Colonic mucosa (tissue), 4 donors: ENCODE measurements at regions not wholly inside any gene's neighbourhood (a gene's known extent, or its start where the extent isn't known, plus 50 kb on each side); places are given as distances from the start of the nearest gene placed in this dataset.

ENCODE experiments used
- DNase-seq: peaks from one replicate; pipeline ENCODE4 v3.0.0-alpha.2; 2020
- H3K27ac ChIP-seq: fragments of 200-600 bp; one replicate; pipeline ENCODE4 v1.8.0; 2021
- H3K27me3 ChIP-seq: fragments of 200-600 bp; one replicate; pipeline ENCODE4 v1.8.0; 2021
- H3K36me3 ChIP-seq: fragments of 200-600 bp; one replicate; pipeline ENCODE4 v1.8.0; 2021
- H3K4me1 ChIP-seq: fragments of 200-600 bp; one replicate; pipeline ENCODE4 v1.8.0; 2021; ENCODE audit warnings: mild to moderate bottlenecking
- H3K4me3 ChIP-seq: fragments of 200-600 bp; one replicate; pipeline ENCODE4 v1.8.0; 2021
- H3K9ac ChIP-seq, 2 donors: one replicate each; pipeline ENCODE4 v1.7.0; 2013; ENCODE audit warnings: control low read depth in 2 of 2, low read depth in 2 of 2, low read length in 2 of 2
- H3K9me3 ChIP-seq: fragments of 200-600 bp; one replicate; pipeline ENCODE4 v1.8.0; 2021
- intact Hi-C: fragments of 100-400 bp; cut with DNase I; formaldehyde crosslinking; loops from one replicate; pipeline ENCODE4 v1.14.1; 2022
- TF ChIP-seq, protein P1 (sequence below): fragments of 200-600 bp; IDR thresholded peaks from one replicate; pipeline ENCODE4 v1.8.0; 2022; ENCODE audit warnings: antibody characterized with exemption, mild to moderate bottlenecking
- donor health status: healthy.
- donor health status: DM: no; HTN: no; CAD: no.
- donor health status: DM: no; HTN: no; CAD: no.

DNA sequence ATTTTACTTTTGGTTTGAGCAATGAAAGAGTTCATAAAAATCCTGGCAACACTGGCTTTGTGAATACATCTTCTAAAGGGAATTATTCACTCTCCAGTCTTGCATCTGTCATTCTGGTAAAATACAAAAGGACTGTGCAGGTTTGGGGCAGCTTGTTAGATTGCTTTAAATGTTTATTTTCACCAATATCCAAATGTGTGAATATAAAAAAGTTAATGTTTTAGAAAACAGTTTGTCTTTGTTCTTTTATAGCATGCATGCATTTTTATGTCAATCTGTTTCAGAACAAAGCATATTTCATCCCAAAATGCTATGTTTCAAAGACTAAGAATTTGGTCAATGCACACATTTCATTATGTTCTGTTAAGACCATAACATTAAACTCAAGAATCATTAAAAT lies 1145.4 kb downstream of the OLFM4 start:
- Histone ChIP-seq H3K4me1 (no peaks in the 10 kb centered on the region), H3K36me3 (no peaks in the 10 kb centered on the region), H3K27me3 (no peaks in the 10 kb centered on the region), H3K4me3 (no peak overlapping the region), H3K9ac (no peak overlapping the region), H3K9me3 (no peaks in the 10 kb centered on the region), H3K27ac (no peak overlapping the region)
- TF ChIP-seq, protein P1, sequence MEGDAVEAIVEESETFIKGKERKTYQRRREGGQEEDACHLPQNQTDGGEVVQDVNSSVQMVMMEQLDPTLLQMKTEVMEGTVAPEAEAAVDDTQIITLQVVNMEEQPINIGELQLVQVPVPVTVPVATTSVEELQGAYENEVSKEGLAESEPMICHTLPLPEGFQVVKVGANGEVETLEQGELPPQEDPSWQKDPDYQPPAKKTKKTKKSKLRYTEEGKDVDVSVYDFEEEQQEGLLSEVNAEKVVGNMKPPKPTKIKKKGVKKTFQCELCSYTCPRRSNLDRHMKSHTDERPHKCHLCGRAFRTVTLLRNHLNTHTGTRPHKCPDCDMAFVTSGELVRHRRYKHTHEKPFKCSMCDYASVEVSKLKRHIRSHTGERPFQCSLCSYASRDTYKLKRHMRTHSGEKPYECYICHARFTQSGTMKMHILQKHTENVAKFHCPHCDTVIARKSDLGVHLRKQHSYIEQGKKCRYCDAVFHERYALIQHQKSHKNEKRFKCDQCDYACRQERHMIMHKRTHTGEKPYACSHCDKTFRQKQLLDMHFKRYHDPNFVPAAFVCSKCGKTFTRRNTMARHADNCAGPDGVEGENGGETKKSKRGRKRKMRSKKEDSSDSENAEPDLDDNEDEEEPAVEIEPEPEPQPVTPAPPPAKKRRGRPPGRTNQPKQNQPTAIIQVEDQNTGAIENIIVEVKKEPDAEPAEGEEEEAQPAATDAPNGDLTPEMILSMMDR = no peak
- DNase-seq = no peak
- intact Hi-C loops = no loop called here

DNA sequence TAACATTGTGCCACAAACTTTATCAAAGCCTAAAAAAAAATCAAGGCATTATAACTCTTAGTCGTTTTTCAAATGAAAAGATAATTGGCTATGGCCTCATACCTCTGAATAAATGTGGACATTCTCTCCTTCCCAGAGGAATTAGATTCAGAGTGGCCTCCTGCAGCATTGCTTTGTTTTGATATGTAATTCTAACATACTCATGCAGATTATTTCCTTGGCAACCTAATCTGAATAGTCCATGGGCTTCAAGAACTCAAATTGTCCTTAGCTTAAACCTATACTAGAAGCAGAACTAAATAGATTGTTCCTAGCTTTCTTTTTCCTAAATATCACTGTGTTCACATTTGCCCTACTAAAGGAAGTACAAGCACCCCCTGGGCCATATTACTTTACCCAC lies 1146.9 kb downstream of the OLFM4 start:
- no peak for DNase-seq
- intact Hi-C loops = no loop called here
- H3K9me3 ChIP-seq = no peaks in the 10 kb centered on the region
- H3K9ac ChIP-seq = no peak overlapping the region
- H3K4me3 ChIP-seq = no peak overlapping the region
- no peaks in the 10 kb centered on the region for H3K27me3 ChIP-seq
- TF ChIP-seq, protein P1 = no peak
- H3K27ac ChIP-seq = no peak overlapping the region
- H3K36me3 ChIP-seq = no peaks in the 10 kb centered on the region
- H3K4me1 ChIP-seq = no peaks in the 10 kb centered on the region

DNA sequence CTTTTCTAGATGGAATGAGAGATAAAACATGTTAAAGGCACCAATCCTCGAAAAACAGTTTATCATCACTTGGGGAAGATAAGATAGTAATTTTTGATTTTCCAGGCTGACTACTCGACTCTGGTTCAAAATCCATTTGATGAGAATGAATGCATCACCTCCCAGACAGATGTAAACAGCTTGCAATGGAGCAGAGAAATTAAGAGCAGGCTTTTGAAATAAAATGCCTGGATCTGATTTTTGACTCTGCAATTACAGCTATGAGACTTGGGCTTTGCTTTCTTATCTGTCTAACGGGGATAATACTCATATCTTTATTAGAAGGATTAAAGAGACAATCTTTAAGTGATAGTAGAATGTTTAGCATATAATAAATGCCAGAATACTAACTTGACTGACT lies 1148.9 kb downstream of the OLFM4 start:
- H3K27me3 ChIP-seq = no peaks in the 10 kb centered on the region
- H3K27ac ChIP-seq = no peak overlapping the region
- no peak overlapping the region for H3K4me3 ChIP-seq
- H3K36me3 ChIP-seq = no peaks in the 10 kb centered on the region
- H3K9ac ChIP-seq = no peak overlapping the region
- H3K4me1 ChIP-seq = no peaks in the 10 kb centered on the region
- DNase-seq = no peak
- intact Hi-C loops = no loop called here
- TF ChIP-seq, protein P1 = no peak
- H3K9me3 ChIP-seq = no peaks in the 10 kb centered on the region

- intact Hi-C loops = no loop called here
Observed at GRCh38 chr13:54183166-54183565, 1154.6 kb downstream of the OLFM4 start.

GRCh38 chr13:54183728-54184127 lies 1155.1 kb downstream of the OLFM4 start:
- H3K27ac ChIP-seq = no peak overlapping the region
- H3K4me3 ChIP-seq = no peak overlapping the region
- intact Hi-C loops = no loop called here
- H3K9me3 ChIP-seq = no peaks in the 10 kb centered on the region
- no peaks in the 10 kb centered on the region for H3K27me3 ChIP-seq
- no peak for DNase-seq
- no peaks in the 10 kb centered on the region for H3K36me3 ChIP-seq
- TF ChIP-seq, protein P1 = no peak
- no peaks in the 10 kb centered on the region for H3K4me1 ChIP-seq
- no peak overlapping the region for H3K9ac ChIP-seq

More at GRCh38 chr13:54183166-54183565, 1154.6 kb downstream of the OLFM4 start:
- Histone ChIP-seq H3K4me1 (no peaks in the 10 kb centered on the region), H3K27me3 (no peaks in the 10 kb centered on the region), H3K9ac (no peak overlapping the region), H3K9me3 (no peaks in the 10 kb centered on the region), H3K36me3 (no peaks in the 10 kb centered on the region), H3K4me3 (no peak overlapping the region), H3K27ac (no peak overlapping the region)
- no peak for DNase-seq
- TF ChIP-seq, protein P1 = no peak

- Histone ChIP-seq H3K9ac (no peak overlapping the region), H3K4me1 (no peaks in the 10 kb centered on the region), H3K27ac (no peak overlapping the region), H3K36me3 (no peaks in the 10 kb centered on the region), H3K27me3 (no peaks in the 10 kb centered on the region), H3K4me3 (no peak overlapping the region), H3K9me3 (no peaks in the 10 kb centered on the region)
- DNase-seq = no peak
- TF ChIP-seq, protein P1 = no peak
- intact Hi-C loops = no loop called here
Observed at GRCh38 chr13:54184576-54184975, 1156.0 kb downstream of the OLFM4 start.
